ENCODE measurements at regions not wholly inside any gene's neighbourhood (a gene's known extent, or its start where the extent isn't known, plus 50 kb on each side); places are given as distances from the start of the nearest gene placed in this dataset.
A peak's percentile ranks its signal among the peaks of the same experiment; 100 is the strongest.

DNA sequence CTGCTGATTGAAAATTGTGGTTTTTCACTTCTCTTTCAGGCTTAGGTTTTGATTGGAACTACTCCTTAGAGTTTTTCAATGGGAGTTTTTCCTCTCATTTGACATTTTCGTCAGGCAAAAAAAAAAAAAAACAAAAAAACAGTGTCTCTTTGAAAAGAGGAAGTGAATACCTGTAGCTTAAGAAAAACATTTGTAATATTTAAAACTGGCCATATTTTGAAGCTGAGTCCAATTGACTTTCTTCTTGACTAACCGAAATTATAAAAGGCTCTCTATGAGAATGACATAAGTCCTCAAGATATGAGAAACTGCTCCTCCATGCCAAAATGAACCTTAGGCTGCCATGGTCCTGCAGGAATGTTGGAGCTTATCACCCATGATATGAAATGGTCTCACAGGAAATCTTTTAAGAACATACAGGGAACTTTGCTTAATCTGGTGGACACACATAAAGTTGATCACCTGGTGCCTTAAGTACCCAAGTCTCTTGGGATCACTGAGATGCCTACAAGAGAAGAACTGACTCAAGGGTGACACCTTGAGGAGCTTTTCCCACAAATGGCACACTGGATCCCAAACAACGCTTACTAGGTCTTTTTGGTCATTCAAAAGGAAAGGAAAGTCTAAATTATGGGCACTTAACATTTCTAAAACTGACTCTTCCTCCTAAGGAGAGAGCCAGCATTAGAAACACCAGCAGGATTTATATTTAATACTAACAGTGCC, 263.4 kb downstream of the CDC14C start:
- H3K4me1 Mint-ChIP-seq = peaks cover 18% of the 10 kb centered on the region
- TF ChIP-seq OVOL2 (CRISPR knock-in tag; IDR thresholded peaks at IDR 0.05; ENCODE audit: borderline replicate concordance) (no peak), NR3C1 (CRISPR knock-in tag; conservative IDR thresholded peaks at IDR 0.05; ENCODE audit: low read depth) (no peak), NFE2L1 (CRISPR knock-in tag; IDR thresholded peaks at IDR 0.05) (no peak), GRHL2 (CRISPR knock-in tag; IDR thresholded peaks at IDR 0.05; ENCODE audit: insufficient replicate concordance, severe bottlenecking) (no peak), RELA (CRISPR knock-in tag; IDR thresholded peaks at IDR 0.05; ENCODE audit: borderline replicate concordance) (no peak), RORB (CRISPR knock-in tag; IDR thresholded peaks at IDR 0.05) (no peak), ATF1 (CRISPR knock-in tag; IDR thresholded peaks at IDR 0.05) (no peak), EMX1 (CRISPR knock-in tag; IDR thresholded peaks at IDR 0.05) (no peak), CBFB (CRISPR knock-in tag; IDR thresholded peaks at IDR 0.05; ENCODE audit: low read depth) (no peak), SMAD3 (CRISPR knock-in tag; IDR thresholded peaks at IDR 0.05; ENCODE audit: borderline replicate concordance) (no peak), JUN (CRISPR knock-in tag; IDR thresholded peaks at IDR 0.05) (no peak), AR (CRISPR knock-in tag; IDR thresholded peaks at IDR 0.05) (no peak)
- TF ChIP-seq, protein P1, sequence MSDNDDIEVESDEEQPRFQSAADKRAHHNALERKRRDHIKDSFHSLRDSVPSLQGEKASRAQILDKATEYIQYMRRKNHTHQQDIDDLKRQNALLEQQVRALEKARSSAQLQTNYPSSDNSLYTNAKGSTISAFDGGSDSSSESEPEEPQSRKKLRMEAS (CRISPR knock-in tag; IDR thresholded peaks at IDR 0.05) = no peak
- TF ChIP-seq, protein P2, sequence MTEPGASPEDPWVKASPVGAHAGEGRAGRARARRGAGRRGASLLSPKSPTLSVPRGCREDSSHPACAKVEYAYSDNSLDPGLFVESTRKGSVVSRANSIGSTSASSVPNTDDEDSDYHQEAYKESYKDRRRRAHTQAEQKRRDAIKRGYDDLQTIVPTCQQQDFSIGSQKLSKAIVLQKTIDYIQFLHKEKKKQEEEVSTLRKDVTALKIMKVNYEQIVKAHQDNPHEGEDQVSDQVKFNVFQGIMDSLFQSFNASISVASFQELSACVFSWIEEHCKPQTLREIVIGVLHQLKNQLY (CRISPR knock-in tag; IDR thresholded peaks at IDR 0.05) = no peak

DNA sequence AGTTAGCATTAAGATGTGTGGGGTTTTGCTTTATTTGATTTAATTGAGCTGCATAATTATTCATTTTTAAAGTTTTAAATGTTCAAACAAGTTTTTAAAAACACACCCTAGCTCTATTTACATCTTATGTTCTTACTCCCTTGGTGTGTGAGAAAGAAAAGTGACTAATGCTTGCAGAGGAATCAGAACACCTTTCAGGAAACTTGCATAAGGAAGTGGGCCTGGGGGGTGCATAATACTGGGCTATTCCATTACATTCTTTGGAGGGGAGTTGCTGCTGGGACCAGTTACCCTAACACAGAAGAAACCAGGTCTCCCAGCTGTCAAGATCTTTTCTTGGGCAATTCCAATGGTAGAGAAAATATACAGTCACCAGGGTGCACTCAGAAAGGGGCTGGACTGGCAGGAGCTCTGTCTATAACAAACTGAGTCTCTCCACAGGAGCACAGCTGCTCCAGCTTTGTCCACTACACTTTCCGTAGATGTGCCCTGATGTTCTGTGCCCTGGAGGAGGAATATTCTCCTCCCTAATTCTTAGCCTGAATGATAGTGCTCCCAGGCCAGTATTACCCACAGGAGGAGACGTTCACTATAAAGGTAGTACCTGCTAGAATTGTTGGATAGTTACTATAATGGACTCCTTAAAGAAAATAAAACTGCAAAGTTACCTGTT, 304.2 kb downstream of the CDC14C start:
- H3K27ac Mint-ChIP-seq = peak overlapping the region; percentile 50; the same call in 1 of the 2 replicates
- peaks cover 20% of the 10 kb centered on the region for H3K9me3 Mint-ChIP-seq
- CTCF ChIA-PET = interaction anchor here (1.1 to 1.3 kb wide), 3 partner anchors 15 to 227 kb away, joined by 3 to 5 read pairs (median 4); no protein-coding TSS in a partner anchor
- POLR2A ChIA-PET = interaction anchor here (0.6 kb wide), 1 partner anchor 29 kb away, joined by 4 read pairs; no protein-coding TSS in a partner anchor
- H3K4me1 Mint-ChIP-seq = peaks cover 17% of the 10 kb centered on the region
- DNase-seq (ENCODE audit: low spot score) (no peak), ATAC-seq (peak; percentile 73)
- H3K36me3 Mint-ChIP-seq = no peaks in the 10 kb centered on the region; the same call in 1 of the 2 replicates
- H3K4me3 Mint-ChIP-seq = no peak overlapping the region
- no peaks in the 10 kb centered on the region for H3K27me3 Mint-ChIP-seq (ENCODE audit: low read depth)
- no peak for TF ChIP-seq ESRRA (CRISPR knock-in tag; IDR thresholded peaks at IDR 0.05; ENCODE audit: borderline replicate concordance)
- TF ChIP-seq NFYB (CRISPR knock-in tag; conservative IDR thresholded peaks at IDR 0.05; ENCODE audit: low read depth) = no peak
- no peak for TF ChIP-seq ATF3 (CRISPR knock-in tag; conservative IDR thresholded peaks at IDR 0.05)
- TF ChIP-seq USF2 (CRISPR knock-in tag; IDR thresholded peaks at IDR 0.05) = no peak
- no peak for TF ChIP-seq ZBTB43 (CRISPR knock-in tag; IDR thresholded peaks at IDR 0.05)
- no peak for TF ChIP-seq TEAD4 (CRISPR knock-in tag; IDR thresholded peaks at IDR 0.05)
- no peak for TF ChIP-seq ZNF396 (CRISPR knock-in tag; IDR thresholded peaks at IDR 0.05; ENCODE audit: borderline replicate concordance)
- no peak for TF ChIP-seq AR (CRISPR knock-in tag; IDR thresholded peaks at IDR 0.05)
- TF ChIP-seq ZNF425 (CRISPR knock-in tag; conservative IDR thresholded peaks at IDR 0.05) = no peak

More for the DNA sequence above, 263.4 kb downstream of the CDC14C start:
- H3K9me3 Mint-ChIP-seq = peaks cover 31% of the 10 kb centered on the region
- peak overlapping the region; percentile 32 for H3K27ac Mint-ChIP-seq
- ATAC-seq (no peak; the same call in 1 of the 2 replicates), DNase-seq (ENCODE audit: low spot score) (no peak)
- H3K36me3 Mint-ChIP-seq = peaks cover 15% of the 10 kb centered on the region
- ChIA-PET CTCF (interaction anchor here (1.2 to 2.8 kb wide), 3 partner anchors 57 to 186 kb away, joined by 3 to 9 read pairs (median 3); no protein-coding TSS in a partner anchor), POLR2A (no interaction called here)
- no peaks in the 10 kb centered on the region for H3K27me3 Mint-ChIP-seq (ENCODE audit: low read depth)
- H3K4me3 Mint-ChIP-seq = no peak overlapping the region
